ENCODE measurements at regions not wholly inside any gene's neighbourhood (a gene's known extent, or its start where the extent isn't known, plus 50 kb on each side); places are given as distances from the start of the nearest gene placed in this dataset.

DNA sequence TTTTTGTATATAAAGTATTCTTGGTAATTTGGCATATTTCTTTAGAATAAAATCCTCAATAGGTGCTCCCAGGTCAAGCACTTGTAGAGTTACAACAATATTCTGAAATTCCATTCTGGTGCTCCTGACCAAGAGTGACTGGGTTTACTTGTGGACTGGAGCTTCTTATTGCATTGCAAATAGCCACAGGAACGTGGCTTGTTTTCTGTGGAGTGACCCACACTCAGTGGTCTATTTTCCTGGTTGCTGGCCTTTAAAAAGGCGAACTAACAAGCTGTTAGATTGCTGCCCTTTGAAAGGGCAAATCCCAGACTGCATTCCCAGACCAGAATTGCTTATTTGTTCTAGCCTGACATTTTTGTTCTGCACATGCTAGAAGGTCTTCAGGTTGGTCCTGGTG is 658.8 kb upstream of the GOT2 start:
- TF ChIP-seq, protein P1, sequence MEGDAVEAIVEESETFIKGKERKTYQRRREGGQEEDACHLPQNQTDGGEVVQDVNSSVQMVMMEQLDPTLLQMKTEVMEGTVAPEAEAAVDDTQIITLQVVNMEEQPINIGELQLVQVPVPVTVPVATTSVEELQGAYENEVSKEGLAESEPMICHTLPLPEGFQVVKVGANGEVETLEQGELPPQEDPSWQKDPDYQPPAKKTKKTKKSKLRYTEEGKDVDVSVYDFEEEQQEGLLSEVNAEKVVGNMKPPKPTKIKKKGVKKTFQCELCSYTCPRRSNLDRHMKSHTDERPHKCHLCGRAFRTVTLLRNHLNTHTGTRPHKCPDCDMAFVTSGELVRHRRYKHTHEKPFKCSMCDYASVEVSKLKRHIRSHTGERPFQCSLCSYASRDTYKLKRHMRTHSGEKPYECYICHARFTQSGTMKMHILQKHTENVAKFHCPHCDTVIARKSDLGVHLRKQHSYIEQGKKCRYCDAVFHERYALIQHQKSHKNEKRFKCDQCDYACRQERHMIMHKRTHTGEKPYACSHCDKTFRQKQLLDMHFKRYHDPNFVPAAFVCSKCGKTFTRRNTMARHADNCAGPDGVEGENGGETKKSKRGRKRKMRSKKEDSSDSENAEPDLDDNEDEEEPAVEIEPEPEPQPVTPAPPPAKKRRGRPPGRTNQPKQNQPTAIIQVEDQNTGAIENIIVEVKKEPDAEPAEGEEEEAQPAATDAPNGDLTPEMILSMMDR (conservative IDR thresholded peaks at IDR 0.05): no peak
- no peak for TF ChIP-seq ZFX (IDR thresholded peaks at IDR 0.05)
